ENCODE measurements at regions not wholly inside any gene's neighbourhood (a gene's known extent, or its start where the extent isn't known, plus 50 kb on each side); places are given as distances from the start of the nearest gene placed in this dataset.

- H3K4me1 Mint-ChIP-seq (ENCODE audit: low read depth) = no peaks in the 10 kb centered on the region
- H3K27me3 Mint-ChIP-seq (ENCODE audit: insufficient read depth) = no peaks in the 10 kb centered on the region; the same call in 1 of the 2 replicates
- H3K4me3 Mint-ChIP-seq = no peak overlapping the region
- H3K27ac Mint-ChIP-seq = no peak overlapping the region
- no peak for TF ChIP-seq CTCF (IDR thresholded peaks at IDR 0.05)
- H3K9me3 Mint-ChIP-seq = peaks cover 18% of the 10 kb centered on the region
- H3K36me3 Mint-ChIP-seq (ENCODE audit: low read depth) = no peaks in the 10 kb centered on the region
- DNase-seq = no peak
Measured at GRCh38 chr1:95582746-95583145, 348.7 kb downstream of the RWDD3 start.

- no peak for DNase-seq
- Mint-ChIP-seq H3K4me3 (no peak overlapping the region), H3K9me3 (peaks cover 20% of the 10 kb centered on the region), H3K4me1 (ENCODE audit: low read depth) (no peaks in the 10 kb centered on the region), H3K27me3 (ENCODE audit: insufficient read depth) (no peaks in the 10 kb centered on the region; the same call in 1 of the 2 replicates), H3K27ac (no peak overlapping the region), H3K36me3 (ENCODE audit: low read depth) (no peaks in the 10 kb centered on the region)
- TF ChIP-seq CTCF (IDR thresholded peaks at IDR 0.05) = no peak
Measured at GRCh38 chr1:95583661-95584210, 349.7 kb downstream of the RWDD3 start.

GRCh38 chr1:95584315-95584714 is 350.3 kb downstream of the RWDD3 start:
- peaks cover 24% of the 10 kb centered on the region for H3K9me3 Mint-ChIP-seq
- TF ChIP-seq CTCF (IDR thresholded peaks at IDR 0.05) = no peak
- H3K4me3 Mint-ChIP-seq = no peak overlapping the region
- no peaks in the 10 kb centered on the region for H3K4me1 Mint-ChIP-seq (ENCODE audit: low read depth)
- H3K36me3 Mint-ChIP-seq (ENCODE audit: low read depth) = no peaks in the 10 kb centered on the region
- no peak overlapping the region for H3K27ac Mint-ChIP-seq
- H3K27me3 Mint-ChIP-seq (ENCODE audit: insufficient read depth) = no peaks in the 10 kb centered on the region; the same call in 1 of the 2 replicates
- no peak for DNase-seq

- no peak for TF ChIP-seq CTCF (IDR thresholded peaks at IDR 0.05)
- no peaks in the 10 kb centered on the region for H3K4me1 Mint-ChIP-seq (ENCODE audit: low read depth)
- H3K27ac Mint-ChIP-seq = no peak overlapping the region
- no peaks in the 10 kb centered on the region for H3K27me3 Mint-ChIP-seq (ENCODE audit: insufficient read depth)
- DNase-seq = no peak
- H3K4me3 Mint-ChIP-seq = no peak overlapping the region
- no peaks in the 10 kb centered on the region for H3K36me3 Mint-ChIP-seq (ENCODE audit: low read depth)
- H3K9me3 Mint-ChIP-seq = peaks cover 13% of the 10 kb centered on the region
Measured at GRCh38 chr1:95604771-95605170, 370.8 kb downstream of the RWDD3 start.

GRCh38 chr1:95614197-95614596 is 380.2 kb downstream of the RWDD3 start:
- Mint-ChIP-seq H3K27ac (no peak overlapping the region), H3K4me3 (no peak overlapping the region)
- no peak for TF ChIP-seq CTCF (IDR thresholded peaks at IDR 0.05)

GRCh38 chr1:95615421-95615820 is 381.4 kb downstream of the RWDD3 start:
- Mint-ChIP-seq H3K27ac (no peak overlapping the region), H3K36me3 (ENCODE audit: low read depth) (no peaks in the 10 kb centered on the region), H3K4me3 (no peak overlapping the region), H3K27me3 (ENCODE audit: insufficient read depth) (no peaks in the 10 kb centered on the region), H3K9me3 (peaks cover 44% of the 10 kb centered on the region), H3K4me1 (ENCODE audit: low read depth) (no peaks in the 10 kb centered on the region)
- no peak for TF ChIP-seq CTCF (IDR thresholded peaks at IDR 0.05)
- no peak for DNase-seq

More at GRCh38 chr1:95614197-95614596, 380.2 kb downstream of the RWDD3 start:
- H3K9me3 Mint-ChIP-seq = peaks cover 35% of the 10 kb centered on the region
- H3K36me3 Mint-ChIP-seq (ENCODE audit: low read depth) = no peaks in the 10 kb centered on the region
- H3K4me1 Mint-ChIP-seq (ENCODE audit: low read depth) = no peaks in the 10 kb centered on the region
- H3K27me3 Mint-ChIP-seq (ENCODE audit: insufficient read depth) = no peaks in the 10 kb centered on the region
- DNase-seq = no peak
